ENCODE measurements at regions not wholly inside any gene's neighbourhood (a gene's known extent, or its start where the extent isn't known, plus 50 kb on each side); places are given as distances from the start of the nearest gene placed in this dataset.

DNA sequence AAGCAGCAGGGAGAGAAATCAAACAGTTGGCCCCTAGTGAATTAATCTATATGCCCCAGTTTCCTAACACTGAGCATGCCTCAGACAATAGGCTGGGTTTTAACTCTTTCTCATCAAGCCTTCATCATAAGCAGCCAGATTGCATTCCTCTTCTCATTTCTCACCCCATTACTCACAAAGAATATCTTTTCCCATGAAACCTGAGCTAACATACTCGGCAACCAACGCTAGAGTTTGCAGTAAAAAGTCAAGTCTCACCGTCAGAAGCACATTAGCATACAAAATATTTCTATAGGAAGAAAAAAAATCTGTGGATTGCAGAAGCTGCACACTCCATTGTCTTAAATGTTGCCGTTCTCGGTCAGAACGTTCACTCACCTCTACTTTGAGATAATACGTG, 429.9 kb upstream of the ARID1B start:
- TF ChIP-seq POLR2A (IDR thresholded peaks at IDR 0.05) (no peak), POLR2AphosphoS5 (IDR thresholded peaks at IDR 0.05) (no peak)

All from stomach (tissue), 4 donors.